ENCODE measurements at regions not wholly inside any gene's neighbourhood (a gene's known extent, or its start where the extent isn't known, plus 50 kb on each side); places are given as distances from the start of the nearest gene placed in this dataset.

- DNase-seq (no peak), ATAC-seq (no peak)
- no peaks in the 10 kb centered on the region for H3K9me3 ChIP-seq
- H3K36me3 ChIP-seq, result no peaks in the 10 kb centered on the region
- no peak overlapping the region for H3K27ac ChIP-seq
- no peak for TF ChIP-seq CTCF (IDR thresholded peaks at IDR 0.05)
- H3K4me3 ChIP-seq, result no peak overlapping the region
- intact Hi-C loops (cut with DNase I), result no loop called here
- no peaks in the 10 kb centered on the region for H3K4me1 ChIP-seq
- H3K27me3 ChIP-seq, result no peaks in the 10 kb centered on the region
Observed at GRCh38 chrX:9302381-9302780, 162.5 kb upstream of the TBL1X start.

GRCh38 chrX:9308426-9308825 lies 156.4 kb upstream of the TBL1X start:
- no peak for ATAC-seq
- intact Hi-C loops (cut with DNase I), result no loop called here

GRCh38 chrX:9310616-9311015 lies 154.2 kb upstream of the TBL1X start:
- intact Hi-C loops (cut with DNase I), result no loop called here
- no peak overlapping the region for H3K4me3 ChIP-seq
- no peaks in the 10 kb centered on the region for H3K36me3 ChIP-seq
- DNase-seq, result no peak
- H3K4me1 ChIP-seq, result no peaks in the 10 kb centered on the region
- H3K27me3 ChIP-seq, result no peaks in the 10 kb centered on the region
- TF ChIP-seq CTCF (IDR thresholded peaks at IDR 0.05), result no peak
- no peak overlapping the region for H3K27ac ChIP-seq
- ATAC-seq, result no peak
- no peaks in the 10 kb centered on the region for H3K9me3 ChIP-seq

More at GRCh38 chrX:9308426-9308825, 156.4 kb upstream of the TBL1X start:
- H3K27me3 ChIP-seq, result no peaks in the 10 kb centered on the region
- no peak for DNase-seq
- no peaks in the 10 kb centered on the region for H3K9me3 ChIP-seq
- H3K36me3 ChIP-seq, result no peaks in the 10 kb centered on the region
- TF ChIP-seq CTCF (IDR thresholded peaks at IDR 0.05), result no peak
- H3K4me1 ChIP-seq, result no peaks in the 10 kb centered on the region
- no peak overlapping the region for H3K4me3 ChIP-seq
- H3K27ac ChIP-seq, result no peak overlapping the region

GRCh38 chrX:9311421-9312160 lies 153.3 kb upstream of the TBL1X start:
- H3K4me1 ChIP-seq, result peaks cover 0 to under 1% of the 10 kb centered on the region in 2 donors
- H3K36me3 ChIP-seq, result no peaks in the 10 kb centered on the region
- ATAC-seq, result no peak
- intact Hi-C loops (cut with DNase I), result no loop called here
- no peak for TF ChIP-seq CTCF (IDR thresholded peaks at IDR 0.05)
- H3K27me3 ChIP-seq, result no peaks in the 10 kb centered on the region
- DNase-seq, result no peak
- no peaks in the 10 kb centered on the region for H3K9me3 ChIP-seq
- no peak overlapping the region for H3K4me3 ChIP-seq
- H3K27ac ChIP-seq, result no peak overlapping the region

- ATAC-seq (peak; percentile 68), DNase-seq (peak in 2 of 4 donors; percentile 49 to 87)
Observed at GRCh38 chrX:9312922-9313867, 151.7 kb upstream of the TBL1X start.

More at GRCh38 chrX:9312922-9313867, 151.7 kb upstream of the TBL1X start:
- intact Hi-C loops (cut with DNase I), result no loop called here
- Histone ChIP-seq H3K36me3 (no peaks in the 10 kb centered on the region), H3K4me1 (peaks cover 0 to 8% of the 10 kb centered on the region in 2 donors), H3K27ac (no peak overlapping the region), H3K4me3 (no peak overlapping the region), H3K9me3 (no peaks in the 10 kb centered on the region), H3K27me3 (no peaks in the 10 kb centered on the region)
- peak; percentile 65 to 66 for TF ChIP-seq CTCF (IDR thresholded peaks at IDR 0.05)
